Natural killer cell treated with Interleukin-12 subunit alpha and Interleukin-12 subunit beta and Interleukin-15 and Interleukin-18, amount 100 ng/mL, for 72 hours (primary cell): ENCODE measurements at regions not wholly inside any gene's neighbourhood (a gene's known extent, or its start where the extent isn't known, plus 50 kb on each side); places are given as distances from the start of the nearest gene placed in this dataset.
"Not testable (repeated sequence)": the region's sequence is repeated elsewhere in the genome, so short reads cannot be mapped to it uniquely, and the experiment has no call there.

Experiments used
- ATAC-seq, 2 donors: fragments of 150-1000 bp; cut with Tn5 transposase in 1 of 2; sonication (Bioruptor Pico), chemical (Tn5 transposase) in 1 of 2; 2 replicates each; pipeline ENCODE4 v1.10.0; 2021
- DNase-seq: peaks from one replicate; pipeline ENCODE4 v3.0.0; 2022; ENCODE audit warnings: low spot score
- H3K27ac Mint-ChIP-seq, 2 donors: 1 replicate in 1 of 2; 2 replicates in 1 of 2; pipeline ENCODE4 v1.8.0; 2022; ENCODE audit warnings: mixed read lengths in 2 of 2, mild to moderate bottlenecking in 1 of 2, moderate library complexity in 1 of 2
- H3K27me3 Mint-ChIP-seq, 2 donors: 1 replicate in 1 of 2; 2 replicates in 1 of 2; pipeline ENCODE4 v1.8.0; 2022; ENCODE audit warnings: mixed read lengths in 2 of 2
- H3K36me3 Mint-ChIP-seq: one replicate; pipeline ENCODE4 v1.8.0; 2022; ENCODE audit warnings: mixed read lengths
- H3K4me1 Mint-ChIP-seq, 2 donors: 1 replicate in 1 of 2; 2 replicates in 1 of 2; pipeline ENCODE4 v1.8.0; 2022; ENCODE audit warnings: low read depth in 2 of 2, mixed read lengths in 2 of 2, mild to moderate bottlenecking in 1 of 2
- H3K4me3 Mint-ChIP-seq: one replicate; pipeline ENCODE4 v1.8.0; 2022; ENCODE audit warnings: mixed read lengths
- H3K9me3 Mint-ChIP-seq: 2 replicates; pipeline ENCODE4 v1.8.0; 2022; ENCODE audit warnings: mixed read lengths

- no peak overlapping the region for H3K4me3 Mint-ChIP-seq
- ATAC-seq: no peak
- no peaks in the 10 kb centered on the region for H3K27me3 Mint-ChIP-seq
- no peaks in the 10 kb centered on the region for H3K4me1 Mint-ChIP-seq
- H3K9me3 Mint-ChIP-seq: peaks cover 12% of the 10 kb centered on the region
- H3K27ac Mint-ChIP-seq: no peak overlapping the region
- H3K36me3 Mint-ChIP-seq: no peaks in the 10 kb centered on the region
- no peak for DNase-seq
Observed at GRCh38 chr2:14492920-14493503, 139.5 kb upstream of the LRATD1 start.

GRCh38 chr2:14494759-14495158 lies 137.8 kb upstream of the LRATD1 start:
- ATAC-seq (no peak), DNase-seq (no peak)
- no peaks in the 10 kb centered on the region for H3K27me3 Mint-ChIP-seq
- no peak overlapping the region for H3K27ac Mint-ChIP-seq
- H3K9me3 Mint-ChIP-seq: peaks cover 7% of the 10 kb centered on the region
- H3K4me1 Mint-ChIP-seq: no peaks in the 10 kb centered on the region
- H3K36me3 Mint-ChIP-seq: no peaks in the 10 kb centered on the region
- no peak overlapping the region for H3K4me3 Mint-ChIP-seq

- Mint-ChIP-seq H3K27me3 (no peaks in the 10 kb centered on the region), H3K4me3 (no peak overlapping the region)
Observed at GRCh38 chr2:14501061-14501460, 131.5 kb upstream of the LRATD1 start.

GRCh38 chr2:14506955-14507354 lies 125.6 kb upstream of the LRATD1 start:
- not testable (repeated sequence) for DNase-seq, H3K4me1 Mint-ChIP-seq, H3K36me3 Mint-ChIP-seq, H3K27ac Mint-ChIP-seq, H3K4me3 Mint-ChIP-seq, ATAC-seq, H3K27me3 Mint-ChIP-seq
- H3K9me3 Mint-ChIP-seq: peaks cover 11% of the 10 kb centered on the region

More at GRCh38 chr2:14501061-14501460, 131.5 kb upstream of the LRATD1 start:
- peaks cover 6% of the 10 kb centered on the region for H3K9me3 Mint-ChIP-seq
- no peak overlapping the region for H3K27ac Mint-ChIP-seq
- H3K4me1 Mint-ChIP-seq: no peaks in the 10 kb centered on the region
- ATAC-seq (no peak), DNase-seq (no peak)
- H3K36me3 Mint-ChIP-seq: no peaks in the 10 kb centered on the region

- DNase-seq (no peak), ATAC-seq (no peak)
- H3K27me3 Mint-ChIP-seq: no peaks in the 10 kb centered on the region
- H3K36me3 Mint-ChIP-seq: no peaks in the 10 kb centered on the region
- H3K9me3 Mint-ChIP-seq: peaks cover 14% of the 10 kb centered on the region
- H3K4me1 Mint-ChIP-seq: no peaks in the 10 kb centered on the region
- H3K4me3 Mint-ChIP-seq: no peak overlapping the region
- H3K27ac Mint-ChIP-seq: no peak overlapping the region
Observed at GRCh38 chr2:14511541-14511940, 121.0 kb upstream of the LRATD1 start.

GRCh38 chr2:14513903-14514302 lies 118.6 kb upstream of the LRATD1 start:
- no peak overlapping the region for H3K4me3 Mint-ChIP-seq
- no peaks in the 10 kb centered on the region for H3K27me3 Mint-ChIP-seq
- ATAC-seq: no peak
- no peaks in the 10 kb centered on the region for H3K36me3 Mint-ChIP-seq
- no peaks in the 10 kb centered on the region for H3K4me1 Mint-ChIP-seq
- H3K27ac Mint-ChIP-seq: no peak overlapping the region
- peaks cover 12% of the 10 kb centered on the region for H3K9me3 Mint-ChIP-seq
- no peak for DNase-seq

- no peak for ATAC-seq
- H3K36me3 Mint-ChIP-seq: no peaks in the 10 kb centered on the region
Observed at GRCh38 chr2:14516844-14517243, 115.7 kb upstream of the LRATD1 start.

GRCh38 chr2:14517731-14518130 lies 114.8 kb upstream of the LRATD1 start:
- H3K4me1 Mint-ChIP-seq: no peaks in the 10 kb centered on the region

More at GRCh38 chr2:14516844-14517243, 115.7 kb upstream of the LRATD1 start:
- no peak for DNase-seq
- H3K4me3 Mint-ChIP-seq: no peak overlapping the region
- H3K27ac Mint-ChIP-seq: no peak overlapping the region
- H3K4me1 Mint-ChIP-seq: no peaks in the 10 kb centered on the region
- H3K27me3 Mint-ChIP-seq: no peaks in the 10 kb centered on the region
- H3K9me3 Mint-ChIP-seq: peaks cover 19% of the 10 kb centered on the region

GRCh38 chr2:14520385-14520945 lies 112.1 kb upstream of the LRATD1 start:
- H3K27me3 Mint-ChIP-seq: no peaks in the 10 kb centered on the region
- no peak for ATAC-seq

More at GRCh38 chr2:14517731-14518130, 114.8 kb upstream of the LRATD1 start:
- H3K9me3 Mint-ChIP-seq: peaks cover 19% of the 10 kb centered on the region
- no peaks in the 10 kb centered on the region for H3K36me3 Mint-ChIP-seq
- H3K4me3 Mint-ChIP-seq: no peak overlapping the region
- H3K27ac Mint-ChIP-seq: no peak overlapping the region
- H3K27me3 Mint-ChIP-seq: no peaks in the 10 kb centered on the region
- ATAC-seq (no peak), DNase-seq (no peak)

GRCh38 chr2:14524041-14524802 lies 108.3 kb upstream of the LRATD1 start:
- DNase-seq: no peak
- Mint-ChIP-seq H3K27me3 (no peaks in the 10 kb centered on the region), H3K9me3 (peaks cover 23% of the 10 kb centered on the region), H3K4me1 (no peaks in the 10 kb centered on the region), H3K4me3 (no peak overlapping the region), H3K36me3 (no peaks in the 10 kb centered on the region), H3K27ac (no peak overlapping the region)
- ATAC-seq: no peak

More at GRCh38 chr2:14520385-14520945, 112.1 kb upstream of the LRATD1 start:
- Mint-ChIP-seq H3K4me3 (no peak overlapping the region), H3K4me1 (no peaks in the 10 kb centered on the region), H3K9me3 (peaks cover 20% of the 10 kb centered on the region), H3K27ac (no peak overlapping the region), H3K36me3 (no peaks in the 10 kb centered on the region)
- DNase-seq: no peak

GRCh38 chr2:14524803-14525080 lies 107.8 kb upstream of the LRATD1 start:
- H3K27me3 Mint-ChIP-seq: no peaks in the 10 kb centered on the region
- no peaks in the 10 kb centered on the region for H3K36me3 Mint-ChIP-seq
- no peak for ATAC-seq
- H3K4me3 Mint-ChIP-seq: no peak overlapping the region
- H3K9me3 Mint-ChIP-seq: peaks cover 20% of the 10 kb centered on the region
- no peak for DNase-seq
- H3K27ac Mint-ChIP-seq: no peak overlapping the region
- no peaks in the 10 kb centered on the region for H3K4me1 Mint-ChIP-seq

GRCh38 chr2:14530506-14530905 lies 102.0 kb upstream of the LRATD1 start:
- no peak overlapping the region for H3K27ac Mint-ChIP-seq
- no peaks in the 10 kb centered on the region for H3K36me3 Mint-ChIP-seq
- peaks cover 14% of the 10 kb centered on the region for H3K9me3 Mint-ChIP-seq
- ATAC-seq: no peak
- H3K4me3 Mint-ChIP-seq: no peak overlapping the region
- H3K4me1 Mint-ChIP-seq: no peaks in the 10 kb centered on the region
- DNase-seq: no peak
- H3K27me3 Mint-ChIP-seq: no peaks in the 10 kb centered on the region

- DNase-seq: no peak
- Mint-ChIP-seq H3K9me3 (peaks cover 14% of the 10 kb centered on the region), H3K27ac (no peak overlapping the region), H3K27me3 (no peaks in the 10 kb centered on the region), H3K36me3 (peaks cover 4% of the 10 kb centered on the region), H3K4me1 (no peaks in the 10 kb centered on the region), H3K4me3 (no peak overlapping the region)
- ATAC-seq: no peak
Observed at GRCh38 chr2:14533131-14533757, 99.3 kb upstream of the LRATD1 start.

- H3K27ac Mint-ChIP-seq: no peak overlapping the region
- no peak for ATAC-seq
- no peaks in the 10 kb centered on the region for H3K27me3 Mint-ChIP-seq
- H3K36me3 Mint-ChIP-seq: peaks cover 4% of the 10 kb centered on the region
- H3K4me3 Mint-ChIP-seq: no peak overlapping the region
- no peak for DNase-seq
- H3K4me1 Mint-ChIP-seq: no peaks in the 10 kb centered on the region
- H3K9me3 Mint-ChIP-seq: peaks cover 14% of the 10 kb centered on the region
Observed at GRCh38 chr2:14535156-14535555, 97.4 kb upstream of the LRATD1 start.
